ENCODE measurements at regions not wholly inside any gene's neighbourhood (a gene's known extent, or its start where the extent isn't known, plus 50 kb on each side); places are given as distances from the start of the nearest gene placed in this dataset.

DNA sequence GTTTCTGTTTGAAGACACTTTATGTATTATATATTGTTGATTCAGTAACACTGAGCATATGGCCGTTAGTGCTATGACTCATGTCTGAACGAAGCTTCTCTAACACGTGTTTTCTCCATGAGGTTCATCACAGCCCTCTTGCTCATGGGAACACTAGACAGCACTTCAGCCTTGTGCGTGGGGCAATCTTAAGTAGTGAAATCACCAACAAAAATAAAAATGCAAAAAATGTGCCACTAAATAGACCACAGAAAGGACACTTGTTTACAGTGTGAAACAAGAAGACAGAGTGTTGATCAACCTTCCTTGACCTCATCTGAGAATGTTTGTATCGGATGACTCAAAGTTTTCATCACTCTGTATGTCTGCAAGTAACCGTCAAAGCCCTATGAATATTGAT, 94.5 kb downstream of the FDX1 start:
- TF ChIP-seq, protein P1, sequence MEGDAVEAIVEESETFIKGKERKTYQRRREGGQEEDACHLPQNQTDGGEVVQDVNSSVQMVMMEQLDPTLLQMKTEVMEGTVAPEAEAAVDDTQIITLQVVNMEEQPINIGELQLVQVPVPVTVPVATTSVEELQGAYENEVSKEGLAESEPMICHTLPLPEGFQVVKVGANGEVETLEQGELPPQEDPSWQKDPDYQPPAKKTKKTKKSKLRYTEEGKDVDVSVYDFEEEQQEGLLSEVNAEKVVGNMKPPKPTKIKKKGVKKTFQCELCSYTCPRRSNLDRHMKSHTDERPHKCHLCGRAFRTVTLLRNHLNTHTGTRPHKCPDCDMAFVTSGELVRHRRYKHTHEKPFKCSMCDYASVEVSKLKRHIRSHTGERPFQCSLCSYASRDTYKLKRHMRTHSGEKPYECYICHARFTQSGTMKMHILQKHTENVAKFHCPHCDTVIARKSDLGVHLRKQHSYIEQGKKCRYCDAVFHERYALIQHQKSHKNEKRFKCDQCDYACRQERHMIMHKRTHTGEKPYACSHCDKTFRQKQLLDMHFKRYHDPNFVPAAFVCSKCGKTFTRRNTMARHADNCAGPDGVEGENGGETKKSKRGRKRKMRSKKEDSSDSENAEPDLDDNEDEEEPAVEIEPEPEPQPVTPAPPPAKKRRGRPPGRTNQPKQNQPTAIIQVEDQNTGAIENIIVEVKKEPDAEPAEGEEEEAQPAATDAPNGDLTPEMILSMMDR (conservative IDR thresholded peaks at IDR 0.05 in 1 of 2, IDR thresholded peaks at IDR 0.05 in 1 of 2; ENCODE audit: extremely low read depth in 1 of 2, insufficient read depth in 1 of 2, low read depth in 1 of 2, low read length in 2 of 2), result no peak
- no peak for TF ChIP-seq EZH2 (IDR thresholded peaks at IDR 0.05; ENCODE audit: borderline replicate concordance, low read length)

Data from mammary epithelial cell (primary cell).